Progenitor cell of endocrine pancreas (in vitro differentiated cells): ENCODE measurements at regions not wholly inside any gene's neighbourhood (a gene's known extent, or its start where the extent isn't known, plus 50 kb on each side); places are given as distances from the start of the nearest gene placed in this dataset.

ENCODE experiments used
- DNase-seq: peaks from one replicate; pipeline ENCODE4 v3.0.0; 2021; ENCODE audit warnings: low spot score; ENCODE audit not compliant: unreplicated experiment
- H3K27ac Mint-ChIP-seq: 2 replicates; pipeline ENCODE4 v1.8.0; 2021; ENCODE audit warnings: mild to moderate bottlenecking, moderate library complexity, mixed read lengths
- H3K27me3 Mint-ChIP-seq: 2 replicates; pipeline ENCODE4 v1.8.0; 2021; ENCODE audit warnings: mixed read lengths
- H3K36me3 Mint-ChIP-seq: 2 replicates; pipeline ENCODE4 v1.8.0; 2022; ENCODE audit warnings: mixed read lengths; ENCODE audit not compliant: insufficient read depth
- H3K4me1 Mint-ChIP-seq: 2 replicates; pipeline ENCODE4 v1.8.0; 2021; ENCODE audit warnings: low read depth, mixed read lengths
- H3K4me3 Mint-ChIP-seq: 2 replicates; pipeline ENCODE4 v1.8.0; 2021; ENCODE audit warnings: low read depth, mild to moderate bottlenecking, moderate library complexity, mixed read lengths
- H3K9me3 Mint-ChIP-seq: 2 replicates; pipeline ENCODE4 v1.8.0; 2021; ENCODE audit warnings: low read depth, mixed read lengths
- TF ChIP-seq, protein P1 (sequence below): fragments of 200-600 bp; sonication (generic); IDR thresholded peaks from one replicate; pipeline ENCODE4 v1.5.0; 2021; ENCODE audit warnings: antibody characterized with exemption, mild to moderate bottlenecking; ENCODE audit not compliant: unreplicated experiment

DNA sequence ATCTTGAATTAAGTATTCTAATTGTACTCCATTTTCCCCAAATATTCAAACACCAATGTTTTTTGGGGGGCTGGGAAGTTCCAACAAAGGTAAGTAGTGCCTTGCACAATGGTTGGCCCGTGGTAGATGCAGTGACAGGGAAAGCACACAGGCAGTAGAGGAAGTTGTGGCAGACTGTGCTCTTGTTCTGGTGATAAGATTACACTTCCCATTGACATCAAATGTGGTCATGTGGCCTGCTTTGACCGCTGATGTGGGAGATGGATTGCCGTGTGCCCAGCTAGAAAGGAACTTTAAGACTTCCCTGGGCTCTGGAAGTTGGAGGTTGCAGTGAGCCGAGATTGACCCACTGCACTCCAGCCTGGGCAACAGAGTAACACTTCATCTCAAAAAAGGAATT, 223.8 kb downstream of the VRK1 start:
- Mint-ChIP-seq H3K36me3 (no peaks in the 10 kb centered on the region), H3K27ac (no peak overlapping the region), H3K27me3 (peaks cover 38% of the 10 kb centered on the region), H3K9me3 (no peaks in the 10 kb centered on the region), H3K4me3 (no peak overlapping the region), H3K4me1 (peaks cover 9% of the 10 kb centered on the region)
- no peak for DNase-seq
- TF ChIP-seq, protein P1, sequence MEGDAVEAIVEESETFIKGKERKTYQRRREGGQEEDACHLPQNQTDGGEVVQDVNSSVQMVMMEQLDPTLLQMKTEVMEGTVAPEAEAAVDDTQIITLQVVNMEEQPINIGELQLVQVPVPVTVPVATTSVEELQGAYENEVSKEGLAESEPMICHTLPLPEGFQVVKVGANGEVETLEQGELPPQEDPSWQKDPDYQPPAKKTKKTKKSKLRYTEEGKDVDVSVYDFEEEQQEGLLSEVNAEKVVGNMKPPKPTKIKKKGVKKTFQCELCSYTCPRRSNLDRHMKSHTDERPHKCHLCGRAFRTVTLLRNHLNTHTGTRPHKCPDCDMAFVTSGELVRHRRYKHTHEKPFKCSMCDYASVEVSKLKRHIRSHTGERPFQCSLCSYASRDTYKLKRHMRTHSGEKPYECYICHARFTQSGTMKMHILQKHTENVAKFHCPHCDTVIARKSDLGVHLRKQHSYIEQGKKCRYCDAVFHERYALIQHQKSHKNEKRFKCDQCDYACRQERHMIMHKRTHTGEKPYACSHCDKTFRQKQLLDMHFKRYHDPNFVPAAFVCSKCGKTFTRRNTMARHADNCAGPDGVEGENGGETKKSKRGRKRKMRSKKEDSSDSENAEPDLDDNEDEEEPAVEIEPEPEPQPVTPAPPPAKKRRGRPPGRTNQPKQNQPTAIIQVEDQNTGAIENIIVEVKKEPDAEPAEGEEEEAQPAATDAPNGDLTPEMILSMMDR = no peak

DNA sequence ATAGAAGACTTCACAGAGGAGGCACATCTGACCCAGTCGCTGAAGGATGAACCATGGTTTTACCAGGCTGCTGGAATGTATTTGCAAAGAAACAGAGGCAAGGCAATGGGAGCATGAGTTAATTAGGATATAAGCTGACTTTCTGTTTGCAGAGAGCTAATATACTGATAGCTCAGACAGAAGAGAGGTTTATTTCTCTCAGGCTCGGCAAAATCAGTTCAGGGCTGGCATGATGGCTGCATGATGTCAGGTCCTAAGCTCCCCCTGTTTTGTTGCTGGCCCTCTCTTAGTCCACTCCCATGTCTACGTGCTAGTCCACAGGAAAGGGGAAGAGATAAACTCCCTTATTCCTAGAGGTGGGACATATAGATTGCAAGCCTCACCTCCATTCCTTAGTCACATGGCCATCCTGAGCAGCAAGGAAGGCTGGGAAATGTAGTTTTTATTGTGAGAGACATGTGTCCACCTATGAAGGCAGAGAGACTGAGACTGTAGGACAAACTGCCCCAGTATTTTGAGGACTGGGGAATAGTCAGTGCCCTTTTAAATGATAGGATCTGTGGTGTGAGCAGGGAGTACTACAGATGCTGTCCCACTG, 224.5 kb downstream of the VRK1 start:
- H3K27me3 Mint-ChIP-seq = peaks cover 38% of the 10 kb centered on the region
- H3K4me1 Mint-ChIP-seq = peaks cover 9% of the 10 kb centered on the region
- H3K27ac Mint-ChIP-seq = no peak overlapping the region
- no peak for DNase-seq
- H3K9me3 Mint-ChIP-seq = no peaks in the 10 kb centered on the region
- no peaks in the 10 kb centered on the region for H3K36me3 Mint-ChIP-seq
- H3K4me3 Mint-ChIP-seq = no peak overlapping the region
- TF ChIP-seq, protein P1 = no peak

DNA sequence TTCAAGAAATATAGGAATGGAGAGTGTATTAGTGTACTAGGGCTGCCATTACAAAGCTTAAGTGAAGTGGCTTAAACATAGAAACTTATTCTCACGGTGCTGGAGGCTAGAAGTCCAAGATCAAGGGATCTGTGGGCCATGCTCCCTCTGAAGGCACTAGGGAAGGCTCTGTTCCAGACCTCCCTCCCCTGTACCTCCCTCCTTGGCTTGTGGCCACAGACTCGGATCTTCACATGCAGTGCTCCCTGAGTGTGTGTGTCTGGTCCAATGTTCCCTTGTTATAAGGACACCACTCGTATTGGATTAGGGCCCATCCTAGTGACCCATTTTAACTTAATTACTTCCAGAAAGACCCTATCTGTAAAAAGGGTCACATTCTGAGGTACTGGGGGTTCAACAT, 225.6 kb downstream of the VRK1 start:
- no peaks in the 10 kb centered on the region for H3K9me3 Mint-ChIP-seq
- H3K36me3 Mint-ChIP-seq = no peaks in the 10 kb centered on the region
- H3K4me1 Mint-ChIP-seq = peaks cover 9% of the 10 kb centered on the region
- peaks cover 43% of the 10 kb centered on the region for H3K27me3 Mint-ChIP-seq
- TF ChIP-seq, protein P1 = no peak
- DNase-seq = no peak
- no peak overlapping the region for H3K4me3 Mint-ChIP-seq
- no peak overlapping the region for H3K27ac Mint-ChIP-seq

DNA sequence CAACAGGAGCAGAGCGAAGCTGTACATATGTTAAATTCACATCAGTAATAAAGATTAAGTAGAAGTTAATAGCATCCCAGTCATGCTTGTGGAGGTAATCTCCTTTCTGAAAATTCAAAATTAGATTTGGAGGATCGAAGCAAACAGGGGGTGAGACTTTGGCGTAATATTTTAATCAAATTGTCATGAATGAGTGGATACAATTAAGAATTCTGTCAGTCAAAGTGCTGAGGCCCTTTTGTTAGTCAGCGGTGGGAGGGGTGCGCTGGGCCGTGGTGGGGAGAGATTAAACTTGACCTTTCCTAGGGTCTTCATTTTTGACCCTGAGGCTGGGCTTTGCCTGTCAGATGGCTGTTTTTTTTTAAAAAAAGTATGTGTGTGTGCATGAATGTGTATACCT, 226.7 kb downstream of the VRK1 start:
- H3K36me3 Mint-ChIP-seq = no peaks in the 10 kb centered on the region
- peaks cover 9% of the 10 kb centered on the region for H3K4me1 Mint-ChIP-seq
- no peak overlapping the region for H3K4me3 Mint-ChIP-seq
- H3K27me3 Mint-ChIP-seq = peaks cover 48% of the 10 kb centered on the region
- no peak for DNase-seq
- no peak overlapping the region for H3K27ac Mint-ChIP-seq
- TF ChIP-seq, protein P1 = no peak
- no peaks in the 10 kb centered on the region for H3K9me3 Mint-ChIP-seq

DNA sequence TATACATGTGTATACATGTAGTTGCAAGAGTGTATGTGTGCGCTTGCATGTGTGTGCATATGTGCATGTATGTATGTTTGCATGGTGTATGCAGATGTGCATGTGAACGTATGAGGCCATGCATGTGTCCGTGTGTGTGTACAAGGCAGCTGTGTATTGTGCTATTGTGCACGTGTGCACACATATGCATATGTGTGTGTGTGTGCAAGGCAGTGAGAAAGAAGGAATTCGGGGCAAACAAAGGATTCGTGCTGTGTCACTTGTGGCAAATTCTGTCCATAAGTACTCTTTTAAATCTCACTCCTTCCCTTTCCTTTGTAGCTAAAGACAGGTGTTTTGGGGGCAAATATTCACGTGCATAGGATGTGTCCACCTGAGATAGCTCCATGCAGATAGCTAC, 227.1 kb downstream of the VRK1 start:
- peaks cover 9% of the 10 kb centered on the region for H3K4me1 Mint-ChIP-seq
- DNase-seq = no peak
- H3K4me3 Mint-ChIP-seq = no peak overlapping the region
- H3K9me3 Mint-ChIP-seq = no peaks in the 10 kb centered on the region
- H3K27me3 Mint-ChIP-seq = peaks cover 51% of the 10 kb centered on the region
- H3K36me3 Mint-ChIP-seq = no peaks in the 10 kb centered on the region
- TF ChIP-seq, protein P1 = no peak
- H3K27ac Mint-ChIP-seq = no peak overlapping the region
